ENCODE measurements at regions not wholly inside any gene's neighbourhood (a gene's known extent, or its start where the extent isn't known, plus 50 kb on each side); places are given as distances from the start of the nearest gene placed in this dataset.
"Not testable (repeated sequence)": the region's sequence is repeated elsewhere in the genome, so short reads cannot be mapped to it uniquely, and the experiment has no call there.

- Histone ChIP-seq H3K9me3 (replicated peaks in 1 of 3) (no peaks in the 10 kb centered on the region), H3K4me3 (no peak overlapping the region), H3K36me3 (replicated peaks in 1 of 2) (no peaks in the 10 kb centered on the region), H3K27ac (no peak overlapping the region), H3K27me3 (no peaks in the 10 kb centered on the region), H3K4me1 (replicated peaks in 1 of 2) (no peaks in the 10 kb centered on the region)
- WGBS, 4 donors, result 51 to 70% (median 63%) methylated on average over 1 of the region's 1 CpG
- TF ChIP-seq CTCF (IDR thresholded peaks at IDR 0.05) (no peak), POLR2A (IDR thresholded peaks at IDR 0.05) (no peak)
- intact Hi-C loops (cut with DNase I), result no loop called here
- no peak for DNase-seq
These were observed 167.3 kb downstream of the PPP1R3A start for GRCh38 chr7:113751547-113751946.

- H3K4me1 ChIP-seq (replicated peaks in 1 of 2); H3K4me3 ChIP-seq; H3K27ac ChIP-seq; H3K9me3 ChIP-seq (replicated peaks in 1 of 3); H3K36me3 ChIP-seq (replicated peaks in 1 of 2); H3K27me3 ChIP-seq; intact Hi-C loops (cut with DNase I); DNase-seq: not testable (repeated sequence)
- WGBS, 4 donors, result 79 to 90% (median 87%) methylated on average over 4 to 5 of the region's 5 CpGs
These were observed 170.4 kb downstream of the PPP1R3A start for GRCh38 chr7:113748385-113748784.

- H3K27me3 ChIP-seq; H3K4me3 ChIP-seq; H3K27ac ChIP-seq; intact Hi-C loops (cut with DNase I); H3K36me3 ChIP-seq (replicated peaks in 1 of 2); H3K4me1 ChIP-seq (replicated peaks in 1 of 2); DNase-seq; H3K9me3 ChIP-seq (replicated peaks in 1 of 3): not testable (repeated sequence)
- 90 to 93% (median 91%) methylated on average over 23 to 33 of the region's 34 CpGs for WGBS, 4 donors
These were observed 175.8 kb downstream of the PPP1R3A start for GRCh38 chr7:113742946-113743431.

GRCh38 chr7:113742377-113742776, 176.4 kb downstream of the PPP1R3A start:
- no peak for DNase-seq
- Histone ChIP-seq H3K27me3 (no peaks in the 10 kb centered on the region), H3K4me3 (no peak overlapping the region), H3K36me3 (replicated peaks in 1 of 2) (no peaks in the 10 kb centered on the region), H3K9me3 (replicated peaks in 1 of 3) (no peaks in the 10 kb centered on the region), H3K4me1 (replicated peaks in 1 of 2) (no peaks in the 10 kb centered on the region), H3K27ac (no peak overlapping the region)
- TF ChIP-seq CTCF (IDR thresholded peaks at IDR 0.05), result no peak
- no peak for TF ChIP-seq POLR2A (IDR thresholded peaks at IDR 0.05)
- WGBS, 4 donors, result 82 to 88% (median 87%) methylated on average over 2 of the region's 2 CpGs
- intact Hi-C loops (cut with DNase I), result no loop called here

- Histone ChIP-seq H3K4me3 (no peak overlapping the region), H3K4me1 (replicated peaks in 1 of 2) (no peaks in the 10 kb centered on the region), H3K27me3 (no peaks in the 10 kb centered on the region), H3K36me3 (replicated peaks in 1 of 2) (no peaks in the 10 kb centered on the region), H3K9me3 (replicated peaks in 1 of 3) (no peaks in the 10 kb centered on the region), H3K27ac (no peak overlapping the region)
- intact Hi-C loops (cut with DNase I), result no loop called here
- TF ChIP-seq CTCF (IDR thresholded peaks at IDR 0.05) (no peak), POLR2A (IDR thresholded peaks at IDR 0.05) (no peak)
- DNase-seq, result no peak
- WGBS, 4 donors, result 60 to 78% (median 73%) methylated on average over 3 of the region's 3 CpGs
These were observed 187.2 kb downstream of the PPP1R3A start for GRCh38 chr7:113731571-113731970.
